Limb (tissue), 2 donors: ENCODE measurements at regions not wholly inside any gene's neighbourhood (a gene's known extent, or its start where the extent isn't known, plus 50 kb on each side); places are given as distances from the start of the nearest gene placed in this dataset.

ENCODE experiments used
- DNase-seq, 2 donors: peaks; one replicate each; pipeline ENCODE4 v3.0.0-alpha.2; 2016; ENCODE audit errors: extremely low spot score in 2 of 2

GRCh38 chr2:129585760-129586159 lies 393.7 kb upstream of the RAB6C start:
- no peak for DNase-seq

- no peak for DNase-seq
Measured at GRCh38 chr2:129587426-129588064, 391.9 kb upstream of the RAB6C start.

- no peak for DNase-seq
Measured at GRCh38 chr2:129604560-129604959, 374.9 kb upstream of the RAB6C start.

- no peak for DNase-seq
Measured at GRCh38 chr2:129605646-129606045, 373.8 kb upstream of the RAB6C start.

- DNase-seq, result no peak
Measured at GRCh38 chr2:129606496-129607270, 372.8 kb upstream of the RAB6C start.

- DNase-seq, result no peak
Measured at GRCh38 chr2:129609224-129609623, 370.2 kb upstream of the RAB6C start.

- no peak for DNase-seq
Measured at GRCh38 chr2:129610766-129611165, 368.7 kb upstream of the RAB6C start.

- DNase-seq, result no peak
Measured at GRCh38 chr2:129611471-129611870, 368.0 kb upstream of the RAB6C start.

GRCh38 chr2:129619471-129619870 lies 360.0 kb upstream of the RAB6C start:
- DNase-seq, result no peak

- no peak for DNase-seq
Measured at GRCh38 chr2:129620411-129620810, 359.1 kb upstream of the RAB6C start.

- DNase-seq, result no peak
Measured at GRCh38 chr2:129623783-129624182, 355.7 kb upstream of the RAB6C start.

- DNase-seq, result no peak
Measured at GRCh38 chr2:129627437-129627836, 352.0 kb upstream of the RAB6C start.

- no peak for DNase-seq
Measured at GRCh38 chr2:129636692-129637091, 342.8 kb upstream of the RAB6C start.

GRCh38 chr2:129641371-129641770 lies 338.1 kb upstream of the RAB6C start:
- no peak for DNase-seq

GRCh38 chr2:129642526-129643043 lies 336.9 kb upstream of the RAB6C start:
- no peak for DNase-seq

GRCh38 chr2:129645335-129645734 lies 334.1 kb upstream of the RAB6C start:
- DNase-seq, result no peak

- no peak for DNase-seq
Measured at GRCh38 chr2:129646107-129646506, 333.4 kb upstream of the RAB6C start.

GRCh38 chr2:129653246-129653645 lies 326.2 kb upstream of the RAB6C start:
- no peak for DNase-seq

GRCh38 chr2:129654331-129654730 lies 325.1 kb upstream of the RAB6C start:
- no peak for DNase-seq

- DNase-seq, result no peak
Measured at GRCh38 chr2:129656081-129656598, 323.3 kb upstream of the RAB6C start.

GRCh38 chr2:129658430-129658829 lies 321.0 kb upstream of the RAB6C start:
- no peak for DNase-seq

GRCh38 chr2:129661935-129662334 lies 317.5 kb upstream of the RAB6C start:
- no peak for DNase-seq

- no peak for DNase-seq
Measured at GRCh38 chr2:129667577-129667976, 311.9 kb upstream of the RAB6C start.
